Vagina (tissue), 2 donors: ENCODE measurements at regions not wholly inside any gene's neighbourhood (a gene's known extent, or its start where the extent isn't known, plus 50 kb on each side); places are given as distances from the start of the nearest gene placed in this dataset.

Experiments used
- CTCF ChIP-seq, 3 experiments: fragments of 450-650 bp in 2 of 3; fragments of 200-600 bp in 1 of 3; sonication (generic) in 1 of 3; IDR thresholded peaks; one replicate each; pipeline ENCODE4 v1.5.1; 2017 to 2019; ENCODE audit warnings: antibody characterized with exemption in 3 of 3, mild to moderate bottlenecking in 2 of 3, moderate library complexity in 2 of 3
- POLR2A ChIP-seq, 2 donors: fragments of 450-650 bp; IDR thresholded peaks; one replicate each; pipeline ENCODE4 v1.6.1; 2017; ENCODE audit warnings: antibody characterized with exemption in 2 of 2, mild to moderate bottlenecking in 2 of 2, moderate library complexity in 2 of 2

GRCh38 chr5:159695741-159696294 is 220.5 kb upstream of the ADRA1B start:
- TF ChIP-seq CTCF (IDR thresholded peaks at IDR 0.05): no peak
- TF ChIP-seq POLR2A (IDR thresholded peaks at IDR 0.05): no peak
